ENCODE measurements at regions not wholly inside any gene's neighbourhood (a gene's known extent, or its start where the extent isn't known, plus 50 kb on each side); places are given as distances from the start of the nearest gene placed in this dataset.

GRCh38 chr2:209029249-209029648 is 394.6 kb upstream of the MAP2 start:
- no peak for TF ChIP-seq RAD21 (IDR thresholded peaks at IDR 0.05; ENCODE audit: low read length)
- no peak for TF ChIP-seq PBX3 (IDR thresholded peaks at IDR 0.05)
- no peak for TF ChIP-seq RCOR1 (IDR thresholded peaks at IDR 0.05; ENCODE audit: low read length)
- no peak for TF ChIP-seq IRF3 (IDR thresholded peaks at IDR 0.05; ENCODE audit: low read depth, low read length)
- TF ChIP-seq MEF2A (IDR thresholded peaks at IDR 0.05; ENCODE audit: borderline replicate concordance, low read depth), result no peak
- TF ChIP-seq NRF1 (IDR thresholded peaks at IDR 0.05; ENCODE audit: low read depth, low read length), result no peak
- TF ChIP-seq TAF1 (IDR thresholded peaks at IDR 0.05; ENCODE audit: borderline replicate concordance, low read depth, low read length), result no peak
- no peak for TF ChIP-seq SIN3A (IDR thresholded peaks at IDR 0.05; ENCODE audit: borderline replicate concordance, low read depth, low read length)
- TF ChIP-seq TEAD4 (IDR thresholded peaks at IDR 0.05; ENCODE audit: borderline replicate concordance, insufficient read depth), result no peak
- no peak for TF ChIP-seq RXRA (IDR thresholded peaks at IDR 0.05; ENCODE audit: borderline replicate concordance, low read depth)
- TF ChIP-seq JUND (IDR thresholded peaks at IDR 0.05), result no peak
- no peak for TF ChIP-seq EZH2phosphoT487 (IDR thresholded peaks at IDR 0.05; ENCODE audit: borderline replicate concordance, low read depth)
- TF ChIP-seq CTCF (IDR thresholded peaks at IDR 0.05), result no peak
- no peak for TF ChIP-seq ELF1 (IDR thresholded peaks at IDR 0.05)
- TF ChIP-seq POLR2AphosphoS5 (IDR thresholded peaks at IDR 0.05; ENCODE audit: low read depth, low read length), result no peak
- no peak for TF ChIP-seq USF2 (IDR thresholded peaks at IDR 0.05; ENCODE audit: borderline replicate concordance, low read depth, low read length)
- TF ChIP-seq REST (IDR thresholded peaks at IDR 0.05; ENCODE audit: low read depth, low read length), result no peak
- TF ChIP-seq TCF12 (IDR thresholded peaks at IDR 0.05), result no peak
- no peak for TF ChIP-seq SMC3 (IDR thresholded peaks at IDR 0.05; ENCODE audit: low read depth, low read length)
- TF ChIP-seq FOXM1 (IDR thresholded peaks at IDR 0.05; ENCODE audit: low read depth), result no peak
- Histone ChIP-seq H3K9ac (no peak overlapping the region), H3K27ac (ENCODE audit: low read depth in 2 of 2, low read length in 1 of 2) (no peak overlapping the region), H3K4me1 (ENCODE audit: control insufficient read depth in 1 of 2, insufficient read depth in 2 of 2, low read depth in 1 of 2, low read length in 1 of 2) (no peaks in the 10 kb centered on the region), H3K79me2 (ENCODE audit: insufficient read depth) (no peaks in the 10 kb centered on the region), H3K9me3 (no peaks in the 10 kb centered on the region), H3F3A (replicated peaks; ENCODE audit: insufficient read depth) (no peaks in the 10 kb centered on the region), H3K4me3 (ENCODE audit: low read depth in 2 of 2, low read length in 1 of 2) (no peak overlapping the region), H2AFZ (ENCODE audit: low read depth) (no peak overlapping the region), H3K9me2 (no peaks in the 10 kb centered on the region), H4K20me1 (ENCODE audit: insufficient read depth) (no peaks in the 10 kb centered on the region), H3K27me3 (ENCODE audit: insufficient read depth) (no peaks in the 10 kb centered on the region), H3K36me3 (replicated peaks in 1 of 2; ENCODE audit: control insufficient read depth in 1 of 2, insufficient read depth in 2 of 2, low read length in 1 of 2) (no peaks in the 10 kb centered on the region), H3K4me2 (no peak overlapping the region)
- 50% methylated on average over 1 of the region's 1 CpG for WGBS (ENCODE audit: low lambda C conversion rate)
- POLR2A ChIA-PET, result no interaction called here
- CTCF ChIA-PET, result interaction anchor here (1.0 kb wide), 1 partner anchor 13 kb away, joined by 3 read pairs; no protein-coding TSS in a partner anchor
- no peak for DNase-seq

Measured in SK-N-SH (cell line).